Right atrium auricular region (tissue), 2 donors: ENCODE measurements at regions not wholly inside any gene's neighbourhood (a gene's known extent, or its start where the extent isn't known, plus 50 kb on each side); places are given as distances from the start of the nearest gene placed in this dataset.
A peak's percentile ranks its signal among the peaks of the same experiment; 100 is the strongest.

Source experiments
- DNase-seq: peaks from one replicate; pipeline ENCODE4 v3.0.0-alpha.2; 2019; ENCODE audit warnings: low spot score
- H3K27ac ChIP-seq, 2 donors: fragments of 200-600 bp; sonication (generic); 1 replicate in 1 of 2; 2 replicates in 1 of 2; pipeline ENCODE4 v1.5.1; 2016 to 2019
- H3K27me3 ChIP-seq, 2 donors: fragments of 200-600 bp; sonication (generic); one replicate each; pipeline versions ENCODE4 v1.5.1 to v1.6.0; 2017 to 2019
- H3K36me3 ChIP-seq: fragments of 200-600 bp; sonication (generic); one replicate; pipeline ENCODE4 v1.5.1; 2016
- H3K4me1 ChIP-seq, 2 donors: fragments of 200-600 bp; sonication (generic); one replicate each; pipeline versions ENCODE4 v1.5.1 to v1.6.0; 2017 to 2019
- H3K4me3 ChIP-seq, 2 donors: fragments of 200-600 bp; sonication (generic); 1 replicate in 1 of 2; 2 replicates in 1 of 2; pipeline ENCODE4 v1.5.1; 2017 to 2019; ENCODE audit warnings: mild to moderate bottlenecking in 1 of 2, moderate library complexity in 1 of 2
- H3K9me3 ChIP-seq, 2 donors: fragments of 200-600 bp; sonication (generic); one replicate each; pipeline ENCODE4 v1.5.1; 2019
- TF ChIP-seq, protein P1 (sequence below), 2 donors: fragments of 200-600 bp; sonication (generic); IDR thresholded peaks; one replicate each; pipeline ENCODE4 v1.5.1; 2019; ENCODE audit warnings: antibody characterized with exemption in 2 of 2

DNA sequence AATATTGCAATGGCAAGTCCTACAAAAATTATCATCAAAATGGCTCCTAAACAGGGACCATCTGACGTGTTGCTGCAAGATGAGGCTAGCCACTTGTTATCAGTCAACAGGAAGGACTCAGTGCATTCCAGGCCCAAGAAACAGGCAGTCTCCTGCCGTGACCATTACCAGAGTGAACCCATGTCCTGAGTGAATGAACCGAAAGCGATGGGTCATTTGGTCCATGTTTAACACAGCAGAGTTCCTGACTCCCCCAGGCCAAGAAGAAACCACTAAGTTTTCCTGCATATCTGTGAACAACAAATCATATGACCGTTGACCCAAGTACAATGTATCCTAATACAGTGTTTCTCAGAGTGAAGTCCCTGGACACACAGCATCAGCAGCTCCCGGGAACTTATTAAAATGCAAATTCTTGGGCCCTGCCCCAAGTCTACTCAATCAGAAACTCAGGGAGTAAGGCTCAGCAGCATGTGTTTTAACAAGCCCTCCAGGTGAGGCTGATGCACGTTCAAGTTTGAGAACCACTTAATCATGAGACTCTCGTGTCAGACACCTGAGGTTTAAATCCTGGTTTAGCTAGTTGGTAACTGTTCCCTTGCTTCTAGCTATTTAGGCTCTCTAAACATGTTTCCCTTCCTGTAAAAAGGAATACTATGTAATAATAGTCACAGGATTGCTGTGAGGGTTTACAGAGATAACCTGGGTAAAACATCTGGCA is 429.4 kb upstream of the MAF start:
- TF ChIP-seq, protein P1, sequence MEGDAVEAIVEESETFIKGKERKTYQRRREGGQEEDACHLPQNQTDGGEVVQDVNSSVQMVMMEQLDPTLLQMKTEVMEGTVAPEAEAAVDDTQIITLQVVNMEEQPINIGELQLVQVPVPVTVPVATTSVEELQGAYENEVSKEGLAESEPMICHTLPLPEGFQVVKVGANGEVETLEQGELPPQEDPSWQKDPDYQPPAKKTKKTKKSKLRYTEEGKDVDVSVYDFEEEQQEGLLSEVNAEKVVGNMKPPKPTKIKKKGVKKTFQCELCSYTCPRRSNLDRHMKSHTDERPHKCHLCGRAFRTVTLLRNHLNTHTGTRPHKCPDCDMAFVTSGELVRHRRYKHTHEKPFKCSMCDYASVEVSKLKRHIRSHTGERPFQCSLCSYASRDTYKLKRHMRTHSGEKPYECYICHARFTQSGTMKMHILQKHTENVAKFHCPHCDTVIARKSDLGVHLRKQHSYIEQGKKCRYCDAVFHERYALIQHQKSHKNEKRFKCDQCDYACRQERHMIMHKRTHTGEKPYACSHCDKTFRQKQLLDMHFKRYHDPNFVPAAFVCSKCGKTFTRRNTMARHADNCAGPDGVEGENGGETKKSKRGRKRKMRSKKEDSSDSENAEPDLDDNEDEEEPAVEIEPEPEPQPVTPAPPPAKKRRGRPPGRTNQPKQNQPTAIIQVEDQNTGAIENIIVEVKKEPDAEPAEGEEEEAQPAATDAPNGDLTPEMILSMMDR (IDR thresholded peaks at IDR 0.05) = no peak
- H3K27ac ChIP-seq = no peak overlapping the region
- peaks cover 0 to 7% of the 10 kb centered on the region in 2 donors for H3K9me3 ChIP-seq
- no peaks in the 10 kb centered on the region for H3K36me3 ChIP-seq
- H3K4me3 ChIP-seq = no peak overlapping the region
- DNase-seq = no peak
- H3K4me1 ChIP-seq = no peaks in the 10 kb centered on the region
- H3K27me3 ChIP-seq = no peaks in the 10 kb centered on the region

DNA sequence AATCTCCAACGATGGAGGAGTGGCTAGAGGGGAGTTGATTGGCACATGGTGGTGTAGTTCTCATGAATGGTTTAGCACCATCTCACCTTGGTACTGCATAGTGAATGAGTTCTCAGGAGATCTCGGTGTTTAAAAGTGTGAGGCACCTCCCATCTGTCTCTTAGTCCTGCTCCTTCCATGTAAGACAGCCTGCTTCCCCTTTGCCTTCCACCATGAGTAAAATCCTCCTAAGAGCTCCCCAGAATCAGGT is 428.8 kb upstream of the MAF start:
- Histone ChIP-seq H3K36me3 (no peaks in the 10 kb centered on the region), H3K4me3 (no peak overlapping the region), H3K27ac (no peak overlapping the region), H3K9me3 (peaks cover 0 to 7% of the 10 kb centered on the region in 2 donors), H3K4me1 (no peaks in the 10 kb centered on the region), H3K27me3 (no peaks in the 10 kb centered on the region)
- DNase-seq = no peak
- TF ChIP-seq, protein P1 (IDR thresholded peaks at IDR 0.05) = no peak

DNA sequence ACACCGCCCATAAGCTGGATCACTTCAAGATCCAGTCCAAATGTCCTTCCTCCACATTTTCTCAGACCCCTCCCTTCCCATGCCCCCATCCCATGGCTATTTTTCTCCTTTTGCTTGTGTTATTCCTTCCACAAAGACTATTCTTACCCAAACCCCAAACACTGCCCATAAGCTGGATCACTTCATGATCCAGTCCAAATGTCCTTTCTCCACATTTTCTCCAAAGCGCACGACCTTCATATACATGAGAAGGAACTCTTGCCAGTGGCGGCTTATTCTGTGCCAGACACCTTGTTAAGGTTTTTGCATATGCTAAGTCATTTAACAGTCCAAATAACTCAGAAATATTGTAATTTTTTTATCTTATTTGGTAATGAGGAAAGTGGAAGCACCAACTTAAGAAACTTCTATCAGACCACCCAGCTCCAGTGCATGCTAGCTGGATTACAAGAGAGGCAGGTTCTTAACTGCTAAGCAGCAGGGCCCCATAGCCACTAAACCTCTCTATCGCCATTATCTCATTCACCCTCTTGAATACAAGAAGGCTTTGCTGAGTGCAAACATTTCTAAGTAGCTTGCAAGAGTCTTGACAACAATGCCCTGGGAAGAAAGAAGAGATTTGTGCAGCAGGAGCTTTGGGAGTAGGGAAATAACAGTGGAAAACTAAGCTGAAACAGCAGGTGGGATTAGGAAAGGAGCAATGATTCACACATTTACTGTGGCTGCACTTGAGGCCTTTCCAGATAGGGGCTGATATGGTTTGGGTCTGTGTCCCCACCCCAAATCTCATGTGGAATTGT is 428.2 kb upstream of the MAF start:
- TF ChIP-seq, protein P1 (IDR thresholded peaks at IDR 0.05) = no peak
- H3K36me3 ChIP-seq = no peaks in the 10 kb centered on the region

DNA sequence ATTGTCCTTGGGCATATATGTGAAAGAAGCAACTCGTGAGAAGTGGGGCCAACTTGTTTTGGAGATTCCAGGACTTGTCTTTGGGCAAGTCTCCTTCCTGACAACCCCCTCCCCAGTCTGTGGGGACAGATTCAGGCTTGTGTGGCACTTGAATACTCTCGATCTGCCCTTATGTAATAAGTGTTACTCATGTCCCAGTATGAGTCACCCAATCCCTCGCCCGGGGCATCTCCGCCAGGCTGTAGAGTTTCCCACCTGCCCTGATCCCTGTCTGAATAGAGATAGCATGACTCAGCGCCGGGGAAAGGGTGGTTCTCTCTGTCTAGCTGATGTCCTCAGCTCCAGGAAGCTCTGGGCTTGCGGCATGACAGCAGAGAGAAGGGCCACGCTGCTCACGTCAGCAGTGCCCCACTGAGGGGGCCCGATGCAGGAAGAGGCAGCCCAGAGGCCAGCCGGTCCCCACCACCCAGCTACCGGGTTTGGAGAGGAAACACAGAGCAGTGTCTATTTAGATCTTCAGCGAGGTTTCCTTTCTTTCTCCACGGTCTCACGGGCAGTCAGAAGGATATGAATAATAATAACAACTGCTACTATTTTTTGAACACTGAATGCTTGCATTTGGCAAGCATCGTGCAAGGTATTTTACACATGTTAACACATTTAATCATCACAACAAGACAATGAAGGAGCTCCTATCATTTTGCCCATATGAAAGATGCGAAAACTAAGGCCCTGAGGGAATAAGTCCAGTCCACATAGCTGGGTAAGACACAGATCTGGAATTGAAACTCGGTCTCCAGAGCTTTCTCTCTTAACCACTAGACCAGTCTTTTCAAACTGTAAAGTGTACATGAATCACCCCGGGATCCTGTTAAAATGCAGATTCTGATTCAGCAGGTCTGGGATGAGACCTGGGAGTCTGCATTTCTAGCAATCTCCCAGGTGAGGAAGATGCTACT is 426.7 kb upstream of the MAF start:
- Histone ChIP-seq H3K9me3 (no peaks in the 10 kb centered on the region), H3K27ac (no peak overlapping the region), H3K4me1 (no peaks in the 10 kb centered on the region), H3K4me3 (peak overlapping the region in 1 of 2 donors; percentile 1), H3K36me3 (no peaks in the 10 kb centered on the region), H3K27me3 (no peaks in the 10 kb centered on the region)
- TF ChIP-seq, protein P1 (IDR thresholded peaks at IDR 0.05) = no peak
- DNase-seq = peak; percentile 79

More for the DNA sequence above, 428.2 kb upstream of the MAF start:
- Histone ChIP-seq H3K27ac (no peak overlapping the region), H3K9me3 (peaks cover 0 to 6% of the 10 kb centered on the region in 2 donors), H3K4me1 (no peaks in the 10 kb centered on the region), H3K4me3 (no peak overlapping the region), H3K27me3 (no peaks in the 10 kb centered on the region)
- no peak for DNase-seq

DNA sequence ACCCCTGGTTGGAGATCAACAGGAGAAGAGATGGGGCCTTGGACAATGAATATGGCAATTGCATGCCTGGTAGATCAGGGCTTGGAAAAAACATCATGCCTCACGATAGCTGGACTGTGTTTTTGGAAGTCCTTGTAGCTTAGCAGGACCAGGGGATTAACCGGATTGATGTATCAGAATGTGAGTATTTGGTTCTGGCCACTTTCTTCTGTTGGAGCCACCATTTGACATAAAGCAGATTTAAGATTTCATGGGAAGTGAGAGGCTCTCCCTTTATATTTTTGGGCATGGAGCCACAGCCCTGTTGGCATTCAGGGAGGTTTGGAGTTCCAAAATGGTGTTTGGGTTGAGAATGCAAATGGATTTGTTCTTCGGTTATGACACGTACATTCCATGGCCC is 424.7 kb upstream of the MAF start:
- Histone ChIP-seq H3K4me3 (no peak overlapping the region), H3K27ac (no peak overlapping the region), H3K27me3 (no peaks in the 10 kb centered on the region), H3K9me3 (no peaks in the 10 kb centered on the region), H3K4me1 (no peaks in the 10 kb centered on the region), H3K36me3 (no peaks in the 10 kb centered on the region)
- TF ChIP-seq, protein P1 (IDR thresholded peaks at IDR 0.05) = no peak
- no peak for DNase-seq
